CD1c-positive myeloid dendritic cell (primary cell): ENCODE measurements at regions not wholly inside any gene's neighbourhood (a gene's known extent, or its start where the extent isn't known, plus 50 kb on each side); places are given as distances from the start of the nearest gene placed in this dataset.
"Not testable (repeated sequence)": the region's sequence is repeated elsewhere in the genome, so short reads cannot be mapped to it uniquely, and the experiment has no call there.

ENCODE experiments used
- DNase-seq: peaks from one replicate; pipeline ENCODE4 v3.0.0-alpha.2; 2016; ENCODE audit errors: extremely low spot score

- no peak for DNase-seq
Observed at GRCh38 chr14:100419856-100420255, 96.7 kb downstream of the SLC25A47 start.

GRCh38 chr14:100421756-100422470 lies 98.8 kb downstream of the SLC25A47 start:
- DNase-seq: no peak

- DNase-seq: no peak
Observed at GRCh38 chr14:100422556-100423316, 99.6 kb downstream of the SLC25A47 start.

- DNase-seq: no peak
Observed at GRCh38 chr14:100423317-100424010, 100.3 kb downstream of the SLC25A47 start.

- peak; percentile 11 for DNase-seq
Observed at GRCh38 chr14:100424504-100425428, 101.6 kb downstream of the SLC25A47 start.

GRCh38 chr14:100425429-100425827 lies 102.3 kb downstream of the SLC25A47 start:
- no peak for DNase-seq

GRCh38 chr14:100426314-100426713 lies 103.2 kb downstream of the SLC25A47 start:
- DNase-seq: no peak

GRCh38 chr14:100427166-100427565 lies 104.0 kb downstream of the SLC25A47 start:
- DNase-seq: no peak

- DNase-seq: peak; percentile 6
Observed at GRCh38 chr14:100428727-100429126, 105.6 kb downstream of the SLC25A47 start.

- DNase-seq: no peak
Observed at GRCh38 chr14:100429537-100429936, 106.4 kb downstream of the SLC25A47 start.

GRCh38 chr14:100430571-100430970 lies 107.4 kb downstream of the SLC25A47 start:
- DNase-seq: no peak

- not testable (repeated sequence) for DNase-seq
Observed at GRCh38 chr14:100431461-100431860, 108.3 kb downstream of the SLC25A47 start.

- no peak for DNase-seq
Observed at GRCh38 chr14:100432652-100433427, 109.7 kb downstream of the SLC25A47 start.

- no peak for DNase-seq
Observed at GRCh38 chr14:100433428-100433814, 110.3 kb downstream of the SLC25A47 start.

- DNase-seq: peak; percentile 83
Observed at GRCh38 chr14:100434033-100434601, 111.0 kb downstream of the SLC25A47 start.

GRCh38 chr14:100434911-100435438 lies 111.8 kb downstream of the SLC25A47 start:
- peak; percentile 6 for DNase-seq

GRCh38 chr14:100435459-100435858 lies 112.3 kb downstream of the SLC25A47 start:
- DNase-seq: no peak

GRCh38 chr14:100436745-100437406 lies 113.7 kb downstream of the SLC25A47 start:
- DNase-seq: no peak

GRCh38 chr14:100438271-100438670 lies 115.1 kb downstream of the SLC25A47 start:
- DNase-seq: no peak
